K562 (cell line): ENCODE measurements at regions not wholly inside any gene's neighbourhood (a gene's known extent, or its start where the extent isn't known, plus 50 kb on each side); places are given as distances from the start of the nearest gene placed in this dataset.

Experiments used
- POLR2AphosphoS5 ChIP-seq: IDR thresholded peaks from 2 replicates; pipeline ENCODE4 v1.6.1; 2011; ENCODE audit warnings: mild to moderate bottlenecking, low read depth, low read length, moderate library complexity; ENCODE audit not compliant: control insufficient read depth, insufficient read depth
- ZKSCAN1 ChIP-seq: fragments of 150-350 bp; IDR thresholded peaks from 2 replicates; pipeline ENCODE4 v1.6.1; 2016; ENCODE audit warnings: low read depth, low read length
- TF ChIP-seq, protein P1 (sequence below), 3 experiments: IDR thresholded peaks in 2 of 3; conservative IDR thresholded peaks in 1 of 3; 2 replicates each; pipeline ENCODE4 v1.5.1; 2011 to 2012; ENCODE audit warnings: low read length in 3 of 3, mild to moderate bottlenecking in 3 of 3, control low read depth in 2 of 3, improper control_type of control experiment in 1 of 3, inconsistent platforms in 1 of 3, low read depth in 1 of 3, mixed read lengths in 1 of 3, moderate library complexity in 1 of 3; ENCODE audit not compliant: insufficient read depth in 2 of 3

DNA sequence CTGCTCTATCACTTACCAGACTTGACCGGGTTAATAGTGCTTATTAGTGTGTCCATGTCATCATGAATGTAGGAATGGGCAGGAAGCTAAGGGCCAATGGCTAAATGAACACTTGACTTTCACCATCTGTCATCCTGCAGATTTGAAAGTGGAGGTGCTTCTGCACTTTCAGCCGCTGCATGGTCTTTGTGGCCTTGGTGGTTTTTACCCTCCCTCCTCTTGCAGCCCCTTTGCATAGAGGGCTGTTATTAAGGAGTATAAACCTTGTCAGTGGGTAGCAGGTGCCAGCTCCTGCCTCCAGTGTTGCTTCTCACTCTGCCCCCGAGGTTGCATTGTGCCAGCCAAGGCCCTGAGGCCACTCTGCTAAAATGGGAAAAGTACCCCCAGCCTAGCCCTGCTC is 122.2 kb upstream of the TNFAIP3 start:
- TF ChIP-seq ZKSCAN1 = no peak
- TF ChIP-seq POLR2AphosphoS5 = no peak
- TF ChIP-seq, protein P1, sequence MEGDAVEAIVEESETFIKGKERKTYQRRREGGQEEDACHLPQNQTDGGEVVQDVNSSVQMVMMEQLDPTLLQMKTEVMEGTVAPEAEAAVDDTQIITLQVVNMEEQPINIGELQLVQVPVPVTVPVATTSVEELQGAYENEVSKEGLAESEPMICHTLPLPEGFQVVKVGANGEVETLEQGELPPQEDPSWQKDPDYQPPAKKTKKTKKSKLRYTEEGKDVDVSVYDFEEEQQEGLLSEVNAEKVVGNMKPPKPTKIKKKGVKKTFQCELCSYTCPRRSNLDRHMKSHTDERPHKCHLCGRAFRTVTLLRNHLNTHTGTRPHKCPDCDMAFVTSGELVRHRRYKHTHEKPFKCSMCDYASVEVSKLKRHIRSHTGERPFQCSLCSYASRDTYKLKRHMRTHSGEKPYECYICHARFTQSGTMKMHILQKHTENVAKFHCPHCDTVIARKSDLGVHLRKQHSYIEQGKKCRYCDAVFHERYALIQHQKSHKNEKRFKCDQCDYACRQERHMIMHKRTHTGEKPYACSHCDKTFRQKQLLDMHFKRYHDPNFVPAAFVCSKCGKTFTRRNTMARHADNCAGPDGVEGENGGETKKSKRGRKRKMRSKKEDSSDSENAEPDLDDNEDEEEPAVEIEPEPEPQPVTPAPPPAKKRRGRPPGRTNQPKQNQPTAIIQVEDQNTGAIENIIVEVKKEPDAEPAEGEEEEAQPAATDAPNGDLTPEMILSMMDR (IDR thresholded peaks at IDR 0.05 in 2 of 3, conservative IDR thresholded peaks at IDR 0.05 in 1 of 3; ENCODE audit: insufficient read depth in 2 of 3, low read depth in 1 of 3, low read length in 3 of 3) = no peak
